ENCODE measurements at regions not wholly inside any gene's neighbourhood (a gene's known extent, or its start where the extent isn't known, plus 50 kb on each side); places are given as distances from the start of the nearest gene placed in this dataset.

- Histone ChIP-seq H3K56ac (ENCODE audit: insufficient read length, low read depth, low read length) (no peak overlapping the region), H4K8ac (replicated peaks; ENCODE audit: insufficient read length, low read depth, low read length) (no peak overlapping the region), H3T11ph (ENCODE audit: low read length) (no peak overlapping the region), H2BK20ac (ENCODE audit: low read depth, low read length, poor library complexity, severe bottlenecking) (no peak overlapping the region), H3K23ac (ENCODE audit: insufficient read length, low read depth, low read length) (no peak overlapping the region), H4K20me1 (ENCODE audit: control insufficient read depth, insufficient read depth, insufficient read length) (no peaks in the 10 kb centered on the region), H3K4me2 (ENCODE audit: insufficient read depth, insufficient read length, low read length) (no peak overlapping the region), H3K4ac (ENCODE audit: low read depth, low read length) (no peak overlapping the region), H2BK15ac (ENCODE audit: low read depth, low read length) (no peak overlapping the region), H3K79me1 (ENCODE audit: insufficient read depth, low read depth, low read length, poor library complexity, severe bottlenecking) (no peaks in the 10 kb centered on the region), H4K91ac (ENCODE audit: insufficient read length, low read depth, low read length) (no peak overlapping the region), H3K18ac (ENCODE audit: insufficient read length, low read depth, low read length) (no peak overlapping the region), H3K14ac (ENCODE audit: insufficient read depth, low read length) (no peak overlapping the region), H2BK5ac (ENCODE audit: insufficient read length, low read length) (no peak overlapping the region), H2AFZ (ENCODE audit: low read length) (no peak overlapping the region), H3K27ac (ENCODE audit: insufficient read length, low read depth, low read length) (no peak overlapping the region), H4K5ac (ENCODE audit: insufficient read length, low read depth, low read length) (no peak overlapping the region), H3K27me3 (ENCODE audit: insufficient read depth, low read length) (no peaks in the 10 kb centered on the region), H3K9me3 (ENCODE audit: control insufficient read depth, low read depth, low read length) (no peaks in the 10 kb centered on the region), H3K4me1 (ENCODE audit: insufficient read depth, low read length) (no peaks in the 10 kb centered on the region), H2AK5ac (ENCODE audit: insufficient read length, low read length) (no peak overlapping the region), H3K79me2 (ENCODE audit: insufficient read depth, low read length) (no peaks in the 10 kb centered on the region), H2BK12ac (ENCODE audit: insufficient read length, low read depth, low read length) (no peak overlapping the region), H3K23me2 (ENCODE audit: insufficient read length, low read depth, low read length, poor library complexity, severe bottlenecking) (no peaks in the 10 kb centered on the region), H2BK120ac (ENCODE audit: low read depth, low read length, poor library complexity, severe bottlenecking) (no peak overlapping the region), H3K9ac (ENCODE audit: extremely low read depth, insufficient read length, low read length) (no peak overlapping the region)
- TF ChIP-seq, protein P1, sequence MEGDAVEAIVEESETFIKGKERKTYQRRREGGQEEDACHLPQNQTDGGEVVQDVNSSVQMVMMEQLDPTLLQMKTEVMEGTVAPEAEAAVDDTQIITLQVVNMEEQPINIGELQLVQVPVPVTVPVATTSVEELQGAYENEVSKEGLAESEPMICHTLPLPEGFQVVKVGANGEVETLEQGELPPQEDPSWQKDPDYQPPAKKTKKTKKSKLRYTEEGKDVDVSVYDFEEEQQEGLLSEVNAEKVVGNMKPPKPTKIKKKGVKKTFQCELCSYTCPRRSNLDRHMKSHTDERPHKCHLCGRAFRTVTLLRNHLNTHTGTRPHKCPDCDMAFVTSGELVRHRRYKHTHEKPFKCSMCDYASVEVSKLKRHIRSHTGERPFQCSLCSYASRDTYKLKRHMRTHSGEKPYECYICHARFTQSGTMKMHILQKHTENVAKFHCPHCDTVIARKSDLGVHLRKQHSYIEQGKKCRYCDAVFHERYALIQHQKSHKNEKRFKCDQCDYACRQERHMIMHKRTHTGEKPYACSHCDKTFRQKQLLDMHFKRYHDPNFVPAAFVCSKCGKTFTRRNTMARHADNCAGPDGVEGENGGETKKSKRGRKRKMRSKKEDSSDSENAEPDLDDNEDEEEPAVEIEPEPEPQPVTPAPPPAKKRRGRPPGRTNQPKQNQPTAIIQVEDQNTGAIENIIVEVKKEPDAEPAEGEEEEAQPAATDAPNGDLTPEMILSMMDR (conservative IDR thresholded peaks at IDR 0.05): no peak
- no CpG with 5 or more reads among the region's 8 CpGs for WGBS (ENCODE audit: extremely low coverage, insufficient read length, low lambda C conversion rate)
- no peak overlapping the region for H3K27ac Mint-ChIP-seq
- peaks cover 2% of the 10 kb centered on the region in 2 experiments; a peak in 2 of 4 replicates for H3K4me1 Mint-ChIP-seq
- H3K36me3 Mint-ChIP-seq (ENCODE audit: insufficient read depth in 1 of 3, low read depth in 3 of 3): peaks cover 4 to 9% (median 6%) of the 10 kb centered on the region in 3 experiments; a peak in 4 of 7 replicates
- H3K27me3 Mint-ChIP-seq (ENCODE audit: low read depth): no peaks in the 10 kb centered on the region
- DNase-seq: no peak
- H3K9me3 Mint-ChIP-seq: peaks cover 4 to 9% of the 10 kb centered on the region in 2 experiments
- no peak overlapping the region for H3K4me3 Mint-ChIP-seq
Observed at GRCh38 chr4:33065749-33066148, 2345.6 kb downstream of the PCDH7 start.

Measured in H9 (cell line).